MCF 10A (cell line): ENCODE measurements at regions not wholly inside any gene's neighbourhood (a gene's known extent, or its start where the extent isn't known, plus 50 kb on each side); places are given as distances from the start of the nearest gene placed in this dataset.
A peak's percentile ranks its signal among the peaks of the same experiment; 100 is the strongest.

Source experiments
- BruUV-seq: library from RNA; stranded (reverse); fragments of 400-500 nt; replicated peaks from 2 replicates; lab custom pipeline; 2021; lab: Mats Ljungman, UMichigan
- CTCF ChIA-PET: fragments of 300-600 bp; sonication (Branson Sonifier 250); formaldehyde crosslinking; extraction: SDS; loops from one replicate; lab custom pipeline; 2021; ENCODE audit warnings: antibody characterized with exemption, inconsistent platforms; lab: Yijun Ruan, JAX
- POLR2A ChIA-PET: fragments of 300-600, 350-650 bp; sonication (Branson Sonifier 250); formaldehyde crosslinking; extraction: SDS; loops from one replicate; lab custom pipeline; 2020; ENCODE audit warnings: antibody characterized with exemption, inconsistent platforms; lab: Yijun Ruan, JAX
- DNase-seq: peaks from one replicate; pipeline ENCODE4 v3.0.0-alpha.2; 2018; ENCODE audit not compliant: unreplicated experiment
- H3K27ac Mint-ChIP-seq: one replicate; pipeline ENCODE4 v1.8.0; 2022; ENCODE audit warnings: mild to moderate bottlenecking, low read depth, mixed read lengths; ENCODE audit not compliant: unreplicated experiment
- H3K27me3 Mint-ChIP-seq: one replicate; pipeline ENCODE4 v1.8.0; 2022; ENCODE audit warnings: mixed read lengths; ENCODE audit not compliant: insufficient read depth, unreplicated experiment
- H3K36me3 Mint-ChIP-seq: one replicate; pipeline ENCODE4 v1.8.0; 2022; ENCODE audit warnings: mild to moderate bottlenecking, moderate library complexity, mixed read lengths; ENCODE audit not compliant: insufficient read depth, unreplicated experiment
- H3K4me1 Mint-ChIP-seq: one replicate; pipeline ENCODE4 v1.8.0; 2022; ENCODE audit warnings: mixed read lengths; ENCODE audit not compliant: insufficient read depth, unreplicated experiment
- H3K4me3 Mint-ChIP-seq: one replicate; pipeline ENCODE4 v1.8.0; 2022; ENCODE audit warnings: mild to moderate bottlenecking, moderate library complexity, mixed read lengths; ENCODE audit not compliant: unreplicated experiment
- H3K9me3 Mint-ChIP-seq: one replicate; pipeline ENCODE4 v1.8.0; 2022; ENCODE audit warnings: mixed read lengths; ENCODE audit not compliant: unreplicated experiment
- CTCF ChIP-seq: fragments of 200-600 bp; IDR thresholded peaks from one replicate; pipeline ENCODE4 v1.8.0; 2022; ENCODE audit warnings: antibody characterized with exemption, mild to moderate bottlenecking; ENCODE audit not compliant: unreplicated experiment
- intact Hi-C: fragments of 100-400 bp; cut with micrococcal nuclease; formaldehyde crosslinking; loops from 2 replicates; pipeline ENCODE4 v1.14.1; 2022

GRCh38 chr10:121332353-121332752 is 265.9 kb downstream of the FGFR2 start:
- intact Hi-C loops: no loop called here

GRCh38 chr10:121332829-121333765 is 265.1 kb downstream of the FGFR2 start:
- H3K36me3 Mint-ChIP-seq: no peaks in the 10 kb centered on the region
- H3K27me3 Mint-ChIP-seq: no peaks in the 10 kb centered on the region
- H3K27ac Mint-ChIP-seq: no peak overlapping the region
- no peak overlapping the region for H3K4me3 Mint-ChIP-seq
- TF ChIP-seq CTCF: no peak
- no peaks in the 10 kb centered on the region for H3K9me3 Mint-ChIP-seq
- peaks cover 6% of the 10 kb centered on the region for H3K4me1 Mint-ChIP-seq
- BruUV-seq: no TSS peak
- ChIA-PET CTCF (interaction anchor here (0.6 to 0.8 kb wide), 2 partner anchors 8 to 86 kb away, joined by 3 read pairs; no protein-coding TSS in a partner anchor), POLR2A (interaction anchor here (0.7 to 1.0 kb wide), 4 partner anchors 10 to 1763 kb away, joined by 3 to 4 read pairs (median 3); no protein-coding TSS in a partner anchor)
- DNase-seq: peak; percentile 67
- intact Hi-C loops: no loop called here

More at GRCh38 chr10:121332353-121332752, 265.9 kb downstream of the FGFR2 start:
- no peaks in the 10 kb centered on the region for H3K36me3 Mint-ChIP-seq
- no peak for TF ChIP-seq CTCF
- H3K27ac Mint-ChIP-seq: no peak overlapping the region
- no peak for DNase-seq
- no peaks in the 10 kb centered on the region for H3K9me3 Mint-ChIP-seq
- H3K27me3 Mint-ChIP-seq: no peaks in the 10 kb centered on the region
- H3K4me3 Mint-ChIP-seq: no peak overlapping the region
- ChIA-PET POLR2A (interaction anchor here (0.7 to 1.0 kb wide), 3 partner anchors 9 to 1763 kb away, joined by 3 read pairs; no protein-coding TSS in a partner anchor), CTCF (no interaction called here)
- no TSS peak for BruUV-seq
- peaks cover 6% of the 10 kb centered on the region for H3K4me1 Mint-ChIP-seq

GRCh38 chr10:121335386-121335925 is 262.8 kb downstream of the FGFR2 start:
- H3K27ac Mint-ChIP-seq: no peak overlapping the region
- no peak for TF ChIP-seq CTCF
- H3K4me1 Mint-ChIP-seq: peaks cover 6% of the 10 kb centered on the region
- intact Hi-C loops: no loop called here
- no peaks in the 10 kb centered on the region for H3K36me3 Mint-ChIP-seq
- H3K4me3 Mint-ChIP-seq: no peak overlapping the region
- ChIA-PET POLR2A (no interaction called here), CTCF (interaction anchor here (0.6 kb wide), 1 partner anchor 282 kb away, joined by 3 read pairs; no protein-coding TSS in a partner anchor)
- no peak for DNase-seq
- BruUV-seq: no TSS peak
- H3K9me3 Mint-ChIP-seq: no peaks in the 10 kb centered on the region
- H3K27me3 Mint-ChIP-seq: no peaks in the 10 kb centered on the region

GRCh38 chr10:121337427-121337826 is 260.8 kb downstream of the FGFR2 start:
- CTCF ChIA-PET: interaction anchor here (0.6 to 1.0 kb wide), 2 partner anchors 43 to 81 kb away, joined by 3 to 4 read pairs; no protein-coding TSS in a partner anchor
- BruUV-seq: no TSS peak
- intact Hi-C loops: no loop called here

More at GRCh38 chr10:121337427-121337826, 260.8 kb downstream of the FGFR2 start:
- H3K4me1 Mint-ChIP-seq: peaks cover 6% of the 10 kb centered on the region
- H3K27me3 Mint-ChIP-seq: no peaks in the 10 kb centered on the region
- no peak for TF ChIP-seq CTCF
- no peaks in the 10 kb centered on the region for H3K36me3 Mint-ChIP-seq
- no peak overlapping the region for H3K4me3 Mint-ChIP-seq
- no peaks in the 10 kb centered on the region for H3K9me3 Mint-ChIP-seq
- no peak overlapping the region for H3K27ac Mint-ChIP-seq
- DNase-seq: no peak
- POLR2A ChIA-PET: no interaction called here
